ENCODE measurements at regions not wholly inside any gene's neighbourhood (a gene's known extent, or its start where the extent isn't known, plus 50 kb on each side); places are given as distances from the start of the nearest gene placed in this dataset.

- H3K4me1 ChIP-seq (ENCODE audit: insufficient read depth): peaks cover 6% of the 10 kb centered on the region; the same call in 1 of the 2 replicates
- H3K4me3 ChIP-seq: no peak overlapping the region
- no peaks in the 10 kb centered on the region for H3K36me3 ChIP-seq (ENCODE audit: low read depth)
- H4K20me1 ChIP-seq (ENCODE audit: insufficient read depth): no peaks in the 10 kb centered on the region
- TF ChIP-seq EZH2phosphoT487 (IDR thresholded peaks at IDR 0.05; ENCODE audit: insufficient read depth, low read depth) (no peak), EZH2 (IDR thresholded peaks at IDR 0.05; ENCODE audit: insufficient read depth, poor library complexity, severe bottlenecking) (no peak)
- in situ Hi-C loops (cut with MboI): no loop called here
- no peaks in the 10 kb centered on the region for H3K27me3 ChIP-seq (replicated peaks; ENCODE audit: insufficient read depth)
- H3K9me3 ChIP-seq (ENCODE audit: low read depth): no peaks in the 10 kb centered on the region
- H3K9me2 ChIP-seq (ENCODE audit: insufficient read depth): no peaks in the 10 kb centered on the region
- H2AFZ ChIP-seq: no peak overlapping the region
- no peak overlapping the region for H3K27ac ChIP-seq
- WGBS, 2 experiments (ENCODE audit: low coverage in 1 of 2, low lambda C conversion rate in 2 of 2, missing lambda C conversion rate in 2 of 2): 87 to 97% methylated on average over 1 of the region's 1 CpG
- no peaks in the 10 kb centered on the region for H3F3A ChIP-seq (ENCODE audit: insufficient read depth)
- no peak overlapping the region for H3K9ac ChIP-seq
- no peak for DNase-seq
- no peaks in the 10 kb centered on the region for H3K79me2 ChIP-seq (ENCODE audit: insufficient read depth)
- H3K4me2 ChIP-seq (ENCODE audit: unreplicated experiment): no peak overlapping the region
Observed at GRCh38 chr5:89130851-89131250, 247.9 kb upstream of the MEF2C start.

DNA sequence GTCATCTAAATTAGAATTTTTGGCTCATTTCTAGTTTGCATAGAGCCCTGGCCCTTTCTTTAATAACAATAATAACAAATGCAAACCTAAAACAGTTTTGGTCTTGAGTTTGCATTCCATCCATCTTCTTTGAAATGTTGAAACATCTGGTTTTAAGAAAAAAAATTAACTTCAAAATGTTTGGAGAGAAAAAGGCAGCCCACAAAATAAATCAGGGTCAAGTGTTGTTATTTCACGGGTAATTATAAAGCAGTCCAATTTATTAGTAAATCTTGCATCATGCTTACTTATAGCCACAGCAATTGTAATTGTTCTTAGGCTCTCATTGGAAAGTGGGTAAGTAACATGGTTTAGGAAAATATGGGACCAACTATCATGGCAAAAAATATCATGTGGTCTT is 247.0 kb upstream of the MEF2C start:
- Histone ChIP-seq H3K9me2 (ENCODE audit: insufficient read depth) (no peaks in the 10 kb centered on the region), H3K79me2 (ENCODE audit: insufficient read depth) (no peaks in the 10 kb centered on the region), H3K4me3 (no peak overlapping the region), H3K9ac (no peak overlapping the region), H3K27ac (no peak overlapping the region), H3K27me3 (replicated peaks; ENCODE audit: insufficient read depth) (no peaks in the 10 kb centered on the region), H3K4me1 (ENCODE audit: insufficient read depth) (peaks cover 6% of the 10 kb centered on the region; the same call in 1 of the 2 replicates), H4K20me1 (ENCODE audit: insufficient read depth) (no peaks in the 10 kb centered on the region), H3F3A (ENCODE audit: insufficient read depth) (no peaks in the 10 kb centered on the region), H3K4me2 (ENCODE audit: unreplicated experiment) (no peak overlapping the region), H2AFZ (no peak overlapping the region), H3K36me3 (ENCODE audit: low read depth) (no peaks in the 10 kb centered on the region), H3K9me3 (ENCODE audit: low read depth) (no peaks in the 10 kb centered on the region)
- TF ChIP-seq EZH2 (IDR thresholded peaks at IDR 0.05; ENCODE audit: insufficient read depth, poor library complexity, severe bottlenecking) (no peak), EZH2phosphoT487 (IDR thresholded peaks at IDR 0.05; ENCODE audit: insufficient read depth, low read depth) (no peak)
- in situ Hi-C loops (cut with MboI): no loop called here
- no peak for DNase-seq
- 4 to 16% methylated on average over 1 of the region's 1 CpG for WGBS, 2 experiments (ENCODE audit: low coverage in 1 of 2, low lambda C conversion rate in 2 of 2, missing lambda C conversion rate in 2 of 2)

DNA sequence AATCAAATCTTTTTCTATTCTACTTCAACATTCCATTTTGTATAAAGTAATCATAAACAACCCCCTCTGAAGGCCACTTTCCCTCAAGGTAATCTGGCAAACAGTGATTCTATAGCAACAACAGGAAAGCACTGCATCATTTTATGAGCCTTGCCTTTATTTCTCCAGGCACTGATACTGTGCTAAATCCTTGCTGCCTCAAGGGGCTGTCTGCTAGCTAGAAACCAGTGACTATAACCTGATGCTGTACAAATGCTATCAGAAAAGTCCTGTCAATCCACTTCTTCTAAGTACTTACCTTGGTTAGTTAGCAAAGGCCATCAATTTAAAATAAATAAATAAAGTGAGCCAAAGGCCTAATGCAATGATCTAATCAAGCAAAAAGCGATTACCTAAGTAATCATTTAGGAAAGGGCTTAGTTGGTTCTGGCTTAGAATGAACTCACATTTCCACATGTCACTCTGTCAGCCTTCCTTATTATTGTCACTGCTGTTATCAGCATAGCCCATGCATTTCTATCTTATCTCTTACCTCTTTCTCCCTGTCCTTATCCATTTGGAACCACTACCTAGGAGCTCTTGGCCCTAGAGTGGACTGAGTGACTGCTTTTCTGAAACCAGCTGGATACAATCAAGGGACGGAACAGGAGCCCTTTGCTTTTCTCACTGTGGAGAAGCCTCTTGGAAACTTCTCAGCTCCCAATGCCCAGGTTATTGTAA is 246.1 kb upstream of the MEF2C start:
- peaks cover 6% of the 10 kb centered on the region; the same call in 1 of the 2 replicates for H3K4me1 ChIP-seq (ENCODE audit: insufficient read depth)
- no peak overlapping the region for H3K4me2 ChIP-seq (ENCODE audit: unreplicated experiment)
- in situ Hi-C loops (cut with MboI): no loop called here
- no peak for DNase-seq
- no peak for TF ChIP-seq EZH2 (IDR thresholded peaks at IDR 0.05; ENCODE audit: insufficient read depth, poor library complexity, severe bottlenecking)
- H3K27ac ChIP-seq: no peak overlapping the region
- no peaks in the 10 kb centered on the region for H3K27me3 ChIP-seq (replicated peaks; ENCODE audit: insufficient read depth)
- no peaks in the 10 kb centered on the region for H4K20me1 ChIP-seq (ENCODE audit: insufficient read depth)
- 91 to 93% methylated on average over 2 of the region's 2 CpGs for WGBS, 2 experiments (ENCODE audit: low coverage in 1 of 2, low lambda C conversion rate in 2 of 2, missing lambda C conversion rate in 2 of 2)
- no peaks in the 10 kb centered on the region for H3K36me3 ChIP-seq (ENCODE audit: low read depth)
- H3K9ac ChIP-seq: no peak overlapping the region
- no peaks in the 10 kb centered on the region for H3F3A ChIP-seq (ENCODE audit: insufficient read depth)
- no peak overlapping the region for H3K4me3 ChIP-seq
- H3K9me3 ChIP-seq (ENCODE audit: low read depth): no peaks in the 10 kb centered on the region
- H3K9me2 ChIP-seq (ENCODE audit: insufficient read depth): no peaks in the 10 kb centered on the region
- no peak overlapping the region for H2AFZ ChIP-seq
- no peaks in the 10 kb centered on the region for H3K79me2 ChIP-seq (ENCODE audit: insufficient read depth)

DNA sequence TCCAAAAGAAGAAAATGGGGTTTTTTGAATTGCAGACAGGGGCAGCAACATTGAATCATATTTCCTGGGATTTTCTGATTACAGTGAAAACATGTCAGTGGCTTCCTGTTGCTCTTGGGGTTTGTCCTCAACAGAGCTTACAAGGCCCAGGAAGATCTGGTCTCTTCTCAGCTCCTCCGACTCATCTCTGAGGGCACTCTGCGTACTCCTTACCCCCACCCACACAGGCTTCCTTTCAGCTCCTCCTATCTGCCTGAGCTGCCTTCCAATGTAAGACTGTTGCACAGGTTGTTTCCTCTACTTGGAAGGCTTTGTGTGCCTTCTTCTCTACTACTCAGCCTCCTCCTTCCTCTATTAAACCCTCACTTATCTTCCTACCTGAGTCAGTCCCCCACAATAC is 245.1 kb upstream of the MEF2C start:
- Histone ChIP-seq H3K9me3 (ENCODE audit: low read depth) (no peaks in the 10 kb centered on the region), H3K9me2 (ENCODE audit: insufficient read depth) (no peaks in the 10 kb centered on the region), H3K9ac (no peak overlapping the region), H3K27me3 (replicated peaks; ENCODE audit: insufficient read depth) (no peaks in the 10 kb centered on the region), H4K20me1 (ENCODE audit: insufficient read depth) (no peaks in the 10 kb centered on the region), H3K36me3 (ENCODE audit: low read depth) (no peaks in the 10 kb centered on the region), H3K4me2 (ENCODE audit: unreplicated experiment) (no peak overlapping the region), H3K4me3 (no peak overlapping the region), H3F3A (ENCODE audit: insufficient read depth) (no peaks in the 10 kb centered on the region), H3K4me1 (ENCODE audit: insufficient read depth) (peaks cover 6% of the 10 kb centered on the region; the same call in 1 of the 2 replicates), H3K27ac (no peak overlapping the region), H3K79me2 (ENCODE audit: insufficient read depth) (no peaks in the 10 kb centered on the region), H2AFZ (peak overlapping the region; percentile 37)
- peak; percentile 54 for DNase-seq
- TF ChIP-seq EZH2phosphoT487 (IDR thresholded peaks at IDR 0.05; ENCODE audit: insufficient read depth, low read depth) (no peak), EZH2 (IDR thresholded peaks at IDR 0.05; ENCODE audit: insufficient read depth, poor library complexity, severe bottlenecking) (no peak)
- in situ Hi-C loops (cut with MboI): no loop called here
- 60 to 65% methylated on average over 2 of the region's 2 CpGs for WGBS, 2 experiments (ENCODE audit: low coverage in 1 of 2, low lambda C conversion rate in 2 of 2, missing lambda C conversion rate in 2 of 2)
